GM21786 (cell line): ENCODE measurements at regions not wholly inside any gene's neighbourhood (a gene's known extent, or its start where the extent isn't known, plus 50 kb on each side); places are given as distances from the start of the nearest gene placed in this dataset.
A peak's percentile ranks its signal among the peaks of the same experiment; 100 is the strongest.
"Not testable (repeated sequence)": the region's sequence is repeated elsewhere in the genome, so short reads cannot be mapped to it uniquely, and the experiment has no call there.

Source experiments
- ATAC-seq: cut with Tn5 transposase; IDR thresholded peaks from one replicate; pipeline ENCODE4 v1.9.1; 2021; ENCODE audit not compliant: unreplicated experiment

DNA sequence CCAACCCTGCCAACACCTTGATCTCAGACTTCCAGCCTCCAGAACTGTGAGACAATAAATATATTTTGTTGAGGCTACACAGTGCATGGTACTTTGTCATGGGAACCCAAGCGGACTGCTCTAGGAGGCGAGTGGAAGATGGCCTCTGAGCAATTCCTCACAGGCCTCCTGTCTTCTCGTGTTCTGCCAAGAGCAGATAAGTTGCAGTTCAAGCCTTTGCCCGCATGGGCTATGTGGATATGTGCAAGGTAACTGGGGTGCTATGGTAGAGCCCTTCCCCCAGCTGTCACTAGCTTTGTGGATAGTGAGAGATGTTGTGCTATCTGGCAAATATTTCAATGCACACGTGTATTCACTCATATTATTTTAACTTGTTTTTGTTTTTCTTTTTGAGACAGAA is 156.0 kb upstream of the BCOR start:
- ATAC-seq = no peak

- no peak for ATAC-seq
Measured at GRCh38 chrX:40249582-40249981, 151.8 kb upstream of the BCOR start.

GRCh38 chrX:40248822-40249221 is 151.1 kb upstream of the BCOR start:
- no peak for ATAC-seq

DNA sequence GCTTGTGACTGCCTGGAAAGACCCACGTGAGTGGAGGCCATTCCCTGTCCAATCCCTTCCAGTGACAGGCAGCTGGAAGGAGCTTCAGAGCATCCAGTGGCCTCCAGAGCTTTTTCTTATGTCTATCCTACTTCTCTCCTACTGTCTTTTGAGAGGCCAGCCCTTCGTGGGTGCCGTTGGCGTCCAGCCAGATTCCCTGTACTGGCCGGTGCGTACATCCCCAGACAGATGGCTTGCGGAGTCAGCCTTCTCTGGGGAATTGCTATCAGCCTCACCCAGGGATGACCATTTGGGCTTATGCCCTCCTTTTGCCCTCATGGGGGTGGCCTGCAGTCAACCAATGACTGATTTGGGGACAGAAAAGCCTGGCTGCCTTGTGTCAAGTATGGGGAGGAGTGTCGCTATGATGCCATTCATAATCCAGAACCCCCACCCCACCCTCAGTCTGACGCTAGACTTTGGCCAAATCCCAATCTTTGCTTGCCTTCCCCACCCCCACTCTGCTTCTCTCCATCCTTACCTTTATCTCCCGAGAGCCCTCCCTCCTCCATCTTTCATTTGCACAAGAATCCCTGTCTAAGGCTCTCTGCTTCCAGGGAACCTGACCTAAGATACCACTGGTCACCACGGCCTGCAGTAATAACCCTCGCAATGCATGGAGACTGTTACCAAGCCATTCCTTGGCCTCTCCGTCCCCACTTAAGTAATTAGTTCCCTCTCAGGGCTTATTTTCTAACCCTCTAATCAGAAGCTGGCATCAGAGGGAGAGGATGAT is 150.3 kb upstream of the BCOR start:
- ATAC-seq = no peak

DNA sequence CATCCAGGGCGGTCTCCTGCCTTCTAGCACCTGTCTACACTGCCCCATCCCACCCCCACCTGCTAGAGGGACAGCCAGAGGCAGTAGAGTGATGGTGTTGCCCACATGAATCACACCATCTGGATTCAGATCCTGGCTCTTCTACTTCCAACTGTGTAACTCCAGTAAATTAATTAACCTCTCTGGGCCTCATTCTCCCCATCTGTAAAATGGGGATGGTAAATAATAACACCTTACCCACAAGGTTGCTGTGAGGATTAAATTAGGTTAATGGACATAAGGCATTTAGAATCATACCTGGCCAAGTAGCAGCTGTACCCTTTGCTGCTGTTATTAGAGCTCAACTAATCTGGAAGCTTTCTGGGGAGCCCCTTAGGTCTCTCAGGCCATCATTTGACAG is 149.6 kb upstream of the BCOR start:
- ATAC-seq = no peak

DNA sequence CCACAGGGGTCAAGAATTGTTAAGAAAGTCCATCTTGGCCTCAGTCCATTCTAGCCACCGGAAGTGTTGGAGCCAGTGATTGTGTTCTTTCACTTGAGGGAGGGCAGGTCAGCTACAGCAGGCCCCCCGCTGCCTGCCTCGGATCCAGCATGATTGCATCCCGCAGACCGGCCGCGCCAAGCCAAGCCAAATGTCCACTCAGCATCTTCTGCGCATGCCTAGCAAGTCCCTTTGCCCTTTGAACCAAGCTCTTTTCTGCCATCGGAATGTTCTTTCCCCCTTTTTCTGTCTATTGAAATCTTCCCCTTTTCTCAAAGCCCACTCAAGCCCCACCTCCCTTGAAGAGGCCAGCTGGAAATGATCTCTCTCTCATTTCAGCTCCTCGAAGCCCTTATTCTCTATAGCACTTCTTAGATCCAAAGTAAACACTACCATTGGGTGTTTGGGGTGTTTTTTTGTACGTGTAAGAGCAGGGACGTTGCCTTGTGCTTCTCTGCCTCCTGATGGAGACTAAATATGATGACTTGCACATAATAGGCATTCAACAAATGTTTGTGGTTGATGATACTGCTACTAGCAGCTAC is 147.8 kb upstream of the BCOR start:
- ATAC-seq = no peak

- ATAC-seq = no peak
Measured at GRCh38 chrX:40244980-40245379, 147.2 kb upstream of the BCOR start.

GRCh38 chrX:40243755-40244515 is 146.2 kb upstream of the BCOR start:
- no peak for ATAC-seq

- ATAC-seq = no peak
Measured at GRCh38 chrX:40240844-40241243, 143.1 kb upstream of the BCOR start.

DNA sequence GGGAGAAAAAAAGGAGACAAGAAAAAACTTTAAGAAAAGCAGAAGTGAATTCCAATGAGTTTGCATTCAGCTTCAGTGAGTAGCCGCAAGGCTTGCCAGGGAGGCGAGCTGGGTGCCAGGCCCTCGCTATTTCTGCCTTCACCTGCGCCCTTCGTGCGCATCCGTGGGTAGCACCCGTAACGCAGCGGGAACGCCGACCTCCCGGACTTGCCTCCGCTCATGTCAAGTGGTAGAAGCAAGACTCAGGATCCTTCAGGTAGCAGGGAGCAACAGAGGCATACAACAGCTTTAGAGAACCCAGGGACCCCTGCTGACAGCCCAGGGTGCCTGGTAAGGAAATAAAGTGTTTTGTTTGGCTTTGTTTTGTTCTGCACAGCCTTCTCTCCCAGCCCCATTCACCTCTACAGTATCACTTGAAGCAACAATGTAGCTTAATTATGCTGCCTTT is 140.0 kb upstream of the BCOR start:
- ATAC-seq = no peak

GRCh38 chrX:40230646-40231045 is 132.9 kb upstream of the BCOR start:
- ATAC-seq = no peak

DNA sequence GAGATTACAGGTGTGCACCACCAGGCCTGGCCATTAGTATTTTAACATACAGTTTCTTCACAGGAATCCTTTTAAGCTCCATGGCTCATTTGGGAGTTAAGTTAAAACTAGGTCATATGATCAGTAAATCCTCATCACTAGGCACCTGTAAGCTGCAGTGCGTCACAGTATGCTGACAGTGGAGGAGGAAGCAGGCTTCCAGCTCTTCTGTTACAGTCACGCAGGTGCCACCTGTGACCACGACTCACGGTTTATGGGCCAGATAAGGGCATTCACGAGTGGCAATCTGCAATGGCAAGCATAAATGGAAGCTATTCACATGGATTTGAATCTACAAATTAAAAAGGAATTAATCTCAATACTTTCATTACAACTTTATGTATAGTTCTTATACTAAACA is 129.4 kb upstream of the BCOR start:
- ATAC-seq = no peak

DNA sequence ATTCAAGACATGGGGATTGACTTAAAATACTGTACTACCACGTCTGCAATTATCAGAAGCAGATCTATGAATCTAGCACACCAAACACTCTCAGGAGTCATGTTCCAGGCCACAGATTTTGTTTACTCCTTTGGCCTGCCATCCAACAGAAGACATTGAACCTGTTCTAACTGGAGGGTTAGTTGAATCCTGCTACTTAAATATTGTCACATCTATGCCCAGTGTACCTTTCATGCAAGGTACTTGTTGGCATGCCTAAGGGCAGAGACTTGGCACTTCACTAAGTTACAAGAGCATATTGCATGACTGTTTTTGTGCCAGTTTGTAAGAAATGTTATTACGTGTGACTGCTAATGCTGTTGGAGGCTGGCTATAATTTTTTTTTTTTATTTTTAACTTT is 126.9 kb upstream of the BCOR start:
- no peak for ATAC-seq

DNA sequence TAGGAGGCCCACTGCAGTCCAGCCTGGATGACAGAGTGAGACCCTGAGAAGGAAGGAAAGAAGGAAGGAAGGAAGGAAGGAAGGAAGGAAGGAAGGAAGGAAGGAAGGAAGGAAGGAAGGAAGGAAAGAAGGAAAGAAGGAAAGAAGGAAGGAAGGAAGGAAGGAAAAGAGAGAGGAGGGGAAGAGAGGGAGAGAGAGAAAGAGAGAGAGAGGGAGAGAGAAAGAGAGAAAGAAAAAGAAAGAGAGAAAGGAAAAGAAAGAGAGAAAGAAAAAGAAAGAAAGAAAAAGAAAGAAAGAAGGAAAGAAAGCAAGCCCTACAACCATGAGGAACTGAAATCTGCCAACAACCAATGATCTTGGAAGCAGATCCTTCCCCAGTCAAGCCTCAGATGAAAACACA is 124.9 kb upstream of the BCOR start:
- not testable (repeated sequence) for ATAC-seq

GRCh38 chrX:40213092-40213491 is 115.3 kb upstream of the BCOR start:
- ATAC-seq = no peak

GRCh38 chrX:40209951-40210617 is 112.3 kb upstream of the BCOR start:
- ATAC-seq = no peak

- no peak for ATAC-seq
Measured at GRCh38 chrX:40207626-40208025, 109.9 kb upstream of the BCOR start.

DNA sequence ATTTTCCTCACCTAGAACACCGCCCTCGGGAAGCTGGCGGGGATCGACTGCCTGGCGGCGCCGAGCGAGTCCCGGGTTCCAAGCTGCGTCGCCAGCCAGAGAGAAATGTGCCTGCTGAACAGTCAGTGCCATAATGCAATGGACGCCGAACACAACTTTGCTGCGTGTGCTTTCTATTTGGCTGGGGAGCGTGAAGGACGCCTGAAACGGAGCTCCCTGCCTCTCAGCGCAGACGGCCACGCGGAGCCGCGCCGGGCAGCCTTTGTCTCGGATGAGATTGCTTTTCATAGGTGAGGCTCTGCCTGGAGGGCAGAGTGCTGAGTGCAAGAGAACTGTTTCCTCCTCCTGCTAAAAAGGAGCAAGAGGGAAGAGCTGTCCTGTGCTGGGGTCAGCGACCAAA is 107.7 kb upstream of the BCOR start:
- ATAC-seq = no peak

DNA sequence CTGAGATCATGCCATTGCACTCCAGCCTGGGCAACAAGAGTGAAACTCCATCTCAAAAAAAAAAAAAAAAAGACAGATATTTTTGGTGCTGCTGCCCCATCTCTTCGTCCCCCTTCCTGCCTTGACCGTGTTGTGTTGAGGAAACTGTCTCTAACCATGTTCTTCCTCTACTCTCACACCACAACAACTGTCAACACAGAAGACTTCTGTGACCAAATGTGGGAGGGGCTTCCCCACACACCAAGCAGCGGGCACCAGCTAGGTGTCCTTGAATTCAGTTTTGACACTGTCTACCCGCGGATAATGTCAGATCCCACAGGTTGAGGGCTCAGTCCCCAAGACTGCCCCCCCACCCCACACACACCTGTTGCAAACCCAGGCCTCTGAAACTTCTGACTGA is 104.7 kb upstream of the BCOR start:
- ATAC-seq = no peak

DNA sequence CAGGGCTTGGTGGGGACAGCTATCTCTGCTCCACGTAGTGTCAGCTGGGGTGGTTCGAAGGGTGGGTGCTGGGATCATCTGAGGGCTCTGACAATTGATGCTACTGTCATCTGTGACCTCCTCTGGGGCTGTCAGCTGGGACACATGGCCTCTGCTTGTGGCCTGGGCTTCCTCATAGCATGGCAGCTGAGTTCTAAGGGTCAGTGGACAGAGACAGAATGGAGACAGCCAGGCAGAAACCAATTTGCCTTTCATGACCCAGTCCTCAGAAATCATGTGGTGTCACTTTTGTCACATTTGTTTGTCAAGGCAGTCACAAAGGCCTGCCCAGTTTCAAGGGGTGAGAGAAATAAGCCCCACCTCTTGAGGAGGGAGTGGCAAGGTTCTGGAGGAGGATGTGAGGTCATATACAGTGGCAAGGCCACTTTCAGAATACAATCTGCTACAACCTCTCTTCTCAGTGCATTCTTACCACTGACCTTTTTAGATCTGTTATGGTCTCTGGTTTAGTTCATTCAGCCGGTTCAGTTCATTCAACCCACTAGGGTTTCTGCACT is 103.6 kb upstream of the BCOR start:
- ATAC-seq = peak; percentile 96

- ATAC-seq = no peak
Measured at GRCh38 chrX:40199704-40200103, 101.9 kb upstream of the BCOR start.
